GM06990 (cell line): ENCODE measurements at regions not wholly inside any gene's neighbourhood (a gene's known extent, or its start where the extent isn't known, plus 50 kb on each side); places are given as distances from the start of the nearest gene placed in this dataset.

ENCODE experiments used
- DNase-seq: peaks from one replicate; pipeline ENCODE4 v3.0.0-alpha.2; 2011; ENCODE audit not compliant: insufficient read length; ENCODE audit errors: extremely low read depth
- H3K27me3 ChIP-seq: replicated peaks from 2 replicates; pipeline ENCODE4 v1.6.0; 2011; ENCODE audit warnings: low read length; ENCODE audit not compliant: control insufficient read depth, insufficient read depth
- H3K36me3 ChIP-seq: 2 replicates; pipeline ENCODE4 v1.5.1; 2011; ENCODE audit warnings: low read length; ENCODE audit not compliant: control insufficient read depth, insufficient read depth
- H3K4me3 ChIP-seq: replicated peaks from 2 replicates; pipeline ENCODE4 v1.5.1; 2011; ENCODE audit warnings: low read depth, mild to moderate bottlenecking, control low read depth, low read length
- CTCF ChIP-seq: IDR thresholded peaks from 2 replicates; pipeline ENCODE4 v1.5.1; 2011; ENCODE audit warnings: low read length, control low read depth, mild to moderate bottlenecking, inconsistent platforms; ENCODE audit not compliant: insufficient read depth, poor library complexity, severe bottlenecking

- TF ChIP-seq CTCF = no peak
- Histone ChIP-seq H3K36me3 (no peaks in the 10 kb centered on the region), H3K4me3 (no peak overlapping the region), H3K27me3 (no peaks in the 10 kb centered on the region)
- no peak for DNase-seq
Observed at GRCh38 chr1:221620437-221621384, 121.2 kb downstream of the DUSP10 start.

- H3K27me3 ChIP-seq = no peaks in the 10 kb centered on the region
- DNase-seq = no peak
- no peak overlapping the region for H3K4me3 ChIP-seq
- no peak for TF ChIP-seq CTCF
- H3K36me3 ChIP-seq = no peaks in the 10 kb centered on the region
Observed at GRCh38 chr1:221621683-221622082, 120.2 kb downstream of the DUSP10 start.

GRCh38 chr1:221622389-221622788 lies 119.5 kb downstream of the DUSP10 start:
- DNase-seq = no peak
- TF ChIP-seq CTCF = no peak
- Histone ChIP-seq H3K36me3 (no peaks in the 10 kb centered on the region), H3K4me3 (no peak overlapping the region), H3K27me3 (no peaks in the 10 kb centered on the region)

GRCh38 chr1:221625026-221625425 lies 116.9 kb downstream of the DUSP10 start:
- no peak overlapping the region for H3K4me3 ChIP-seq
- H3K36me3 ChIP-seq = no peaks in the 10 kb centered on the region
- H3K27me3 ChIP-seq = no peaks in the 10 kb centered on the region
- DNase-seq = no peak
- TF ChIP-seq CTCF = no peak

- no peak for TF ChIP-seq CTCF
Observed at GRCh38 chr1:221626041-221626440, 115.8 kb downstream of the DUSP10 start.

GRCh38 chr1:221630236-221630635 lies 111.7 kb downstream of the DUSP10 start:
- Histone ChIP-seq H3K4me3 (no peak overlapping the region), H3K36me3 (no peaks in the 10 kb centered on the region), H3K27me3 (no peaks in the 10 kb centered on the region)
- no peak for DNase-seq
- no peak for TF ChIP-seq CTCF

More at GRCh38 chr1:221626041-221626440, 115.8 kb downstream of the DUSP10 start:
- Histone ChIP-seq H3K27me3 (no peaks in the 10 kb centered on the region), H3K36me3 (no peaks in the 10 kb centered on the region), H3K4me3 (no peak overlapping the region)
- DNase-seq = no peak
